Epithelial cell of esophagus (primary cell): ENCODE measurements at regions not wholly inside any gene's neighbourhood (a gene's known extent, or its start where the extent isn't known, plus 50 kb on each side); places are given as distances from the start of the nearest gene placed in this dataset.
A peak's percentile ranks its signal among the peaks of the same experiment; 100 is the strongest.

ENCODE experiments used
- DNase-seq: peaks from one replicate; pipeline ENCODE4 v3.0.0; 2010; ENCODE audit warnings: low read depth
- H3K4me3 ChIP-seq: 2 replicates; pipeline ENCODE4 v1.5.1; 2011; ENCODE audit warnings: mild to moderate bottlenecking, low read length, control low read depth
- TF ChIP-seq, protein P1 (sequence below): IDR thresholded peaks from 2 replicates; pipeline ENCODE4 v1.5.1; 2011; ENCODE audit warnings: low read depth, mild to moderate bottlenecking, low read length, control low read depth, inconsistent platforms; ENCODE audit not compliant: insufficient read depth; ENCODE audit errors: missing control alignments

DNA sequence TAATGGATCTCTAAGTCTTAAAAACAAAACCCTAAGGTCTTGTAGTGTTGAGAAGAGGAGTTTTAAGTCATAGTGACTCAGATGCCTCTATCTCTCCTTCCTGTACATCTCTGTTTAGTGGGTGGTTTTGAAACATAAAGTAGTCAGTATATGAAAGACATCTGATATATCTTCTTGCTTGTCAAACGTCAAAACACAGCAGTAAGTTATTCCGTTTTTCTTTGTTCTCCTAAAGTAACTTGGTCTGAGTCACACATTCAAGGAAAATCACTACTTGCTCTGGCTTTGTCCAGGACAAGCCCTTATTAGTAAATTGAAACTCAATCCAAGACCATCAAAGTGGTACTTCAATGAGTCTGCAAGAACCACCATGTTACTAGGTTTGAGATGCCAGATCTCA lies 1172.5 kb downstream of the BCL11B start:
- H3K4me3 ChIP-seq, result no peak overlapping the region
- TF ChIP-seq, protein P1, sequence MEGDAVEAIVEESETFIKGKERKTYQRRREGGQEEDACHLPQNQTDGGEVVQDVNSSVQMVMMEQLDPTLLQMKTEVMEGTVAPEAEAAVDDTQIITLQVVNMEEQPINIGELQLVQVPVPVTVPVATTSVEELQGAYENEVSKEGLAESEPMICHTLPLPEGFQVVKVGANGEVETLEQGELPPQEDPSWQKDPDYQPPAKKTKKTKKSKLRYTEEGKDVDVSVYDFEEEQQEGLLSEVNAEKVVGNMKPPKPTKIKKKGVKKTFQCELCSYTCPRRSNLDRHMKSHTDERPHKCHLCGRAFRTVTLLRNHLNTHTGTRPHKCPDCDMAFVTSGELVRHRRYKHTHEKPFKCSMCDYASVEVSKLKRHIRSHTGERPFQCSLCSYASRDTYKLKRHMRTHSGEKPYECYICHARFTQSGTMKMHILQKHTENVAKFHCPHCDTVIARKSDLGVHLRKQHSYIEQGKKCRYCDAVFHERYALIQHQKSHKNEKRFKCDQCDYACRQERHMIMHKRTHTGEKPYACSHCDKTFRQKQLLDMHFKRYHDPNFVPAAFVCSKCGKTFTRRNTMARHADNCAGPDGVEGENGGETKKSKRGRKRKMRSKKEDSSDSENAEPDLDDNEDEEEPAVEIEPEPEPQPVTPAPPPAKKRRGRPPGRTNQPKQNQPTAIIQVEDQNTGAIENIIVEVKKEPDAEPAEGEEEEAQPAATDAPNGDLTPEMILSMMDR, result no peak

DNA sequence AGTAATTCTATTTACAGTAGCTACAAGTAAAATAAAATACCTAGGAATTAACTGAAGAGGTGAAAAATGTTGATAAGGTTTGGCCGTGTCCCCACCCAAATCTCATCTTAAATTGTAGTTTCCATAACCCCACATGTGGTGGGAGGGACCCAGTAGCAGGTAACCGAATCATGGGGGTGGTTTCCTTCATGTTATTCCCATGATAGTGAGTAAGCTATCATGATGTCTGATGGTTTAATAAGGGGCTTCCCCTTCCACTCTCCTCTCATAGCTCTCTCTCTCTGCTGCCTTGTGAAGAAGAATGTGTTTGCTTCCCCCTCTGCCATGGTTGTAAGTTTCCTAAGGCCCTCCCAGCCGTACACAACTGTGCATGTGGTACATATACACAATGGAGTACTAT lies 1170.7 kb downstream of the BCL11B start:
- no peak overlapping the region for H3K4me3 ChIP-seq
- TF ChIP-seq, protein P1, result no peak
- DNase-seq, result no peak

More for the DNA sequence above, 1172.5 kb downstream of the BCL11B start:
- peak; percentile 31 for DNase-seq

DNA sequence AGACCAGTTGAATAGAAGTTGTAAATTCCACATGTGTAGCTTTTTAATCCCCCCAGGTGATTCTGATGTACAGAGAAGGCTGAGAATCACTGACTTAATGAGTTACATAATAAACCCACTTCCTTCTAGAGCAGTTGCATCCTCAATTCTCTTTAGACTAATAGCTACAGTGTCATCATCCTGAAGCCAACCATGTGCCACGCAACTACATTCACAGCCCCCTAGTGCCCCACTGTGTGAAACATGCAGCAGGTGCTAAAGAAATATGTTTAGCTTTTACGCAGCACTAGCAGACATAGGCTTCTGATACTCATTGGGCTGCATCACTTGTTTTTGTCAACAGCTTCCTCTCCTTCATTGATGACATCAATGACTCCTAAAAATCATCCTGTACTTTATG lies 1168.3 kb downstream of the BCL11B start:
- H3K4me3 ChIP-seq, result no peak overlapping the region
- DNase-seq, result no peak
- TF ChIP-seq, protein P1, result no peak

DNA sequence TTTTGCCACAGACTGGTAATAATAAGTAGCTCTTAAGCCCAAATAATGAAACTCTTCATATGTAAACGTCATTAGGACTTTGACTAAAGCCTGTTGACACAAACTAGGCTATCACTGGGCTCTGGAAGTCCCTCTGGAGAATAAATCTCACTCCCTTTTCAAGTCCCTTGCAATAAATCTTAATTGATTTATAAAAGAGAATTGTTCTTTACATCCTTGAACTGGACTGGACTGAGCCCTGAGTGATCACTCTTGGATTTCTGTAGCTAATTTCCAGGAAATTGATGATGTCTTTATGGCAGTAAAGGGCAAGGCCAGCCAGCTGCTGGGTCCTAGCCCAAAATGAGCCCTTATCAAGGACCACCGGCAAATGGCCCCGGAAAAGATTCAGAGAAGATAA lies 1162.7 kb downstream of the BCL11B start:
- TF ChIP-seq, protein P1, result no peak
- no peak for DNase-seq

DNA sequence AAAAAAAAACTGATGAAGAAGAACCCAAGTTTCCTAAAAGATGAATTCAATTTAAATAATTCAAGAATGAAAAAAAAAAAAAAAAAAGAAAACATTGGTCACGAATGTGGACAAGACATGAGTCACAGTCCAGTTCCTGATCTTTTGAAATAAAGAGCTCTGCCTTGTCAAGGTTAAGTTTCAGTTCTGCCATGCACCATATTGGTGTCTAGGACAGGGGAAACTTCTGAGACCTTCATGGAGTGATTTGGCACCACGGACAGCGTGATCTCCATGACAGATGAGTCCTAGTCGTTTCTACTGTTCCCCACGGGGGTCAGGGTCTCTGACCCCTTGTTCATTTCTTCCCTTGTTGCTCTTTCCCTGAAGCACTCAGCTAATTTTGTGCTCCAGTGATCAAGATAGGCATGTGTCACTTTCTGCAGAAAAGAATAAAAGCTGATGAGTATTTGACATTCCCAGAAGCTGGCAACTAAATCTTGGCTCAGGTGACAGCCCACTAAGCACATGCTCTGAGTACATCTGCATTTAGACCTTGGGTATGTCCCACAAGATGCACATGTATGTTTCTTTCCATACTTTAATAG lies 1159.7 kb downstream of the BCL11B start:
- no peak overlapping the region for H3K4me3 ChIP-seq
- TF ChIP-seq, protein P1, result no peak
- DNase-seq, result peak; percentile 9

More for the DNA sequence above, 1162.7 kb downstream of the BCL11B start:
- H3K4me3 ChIP-seq, result no peak overlapping the region

DNA sequence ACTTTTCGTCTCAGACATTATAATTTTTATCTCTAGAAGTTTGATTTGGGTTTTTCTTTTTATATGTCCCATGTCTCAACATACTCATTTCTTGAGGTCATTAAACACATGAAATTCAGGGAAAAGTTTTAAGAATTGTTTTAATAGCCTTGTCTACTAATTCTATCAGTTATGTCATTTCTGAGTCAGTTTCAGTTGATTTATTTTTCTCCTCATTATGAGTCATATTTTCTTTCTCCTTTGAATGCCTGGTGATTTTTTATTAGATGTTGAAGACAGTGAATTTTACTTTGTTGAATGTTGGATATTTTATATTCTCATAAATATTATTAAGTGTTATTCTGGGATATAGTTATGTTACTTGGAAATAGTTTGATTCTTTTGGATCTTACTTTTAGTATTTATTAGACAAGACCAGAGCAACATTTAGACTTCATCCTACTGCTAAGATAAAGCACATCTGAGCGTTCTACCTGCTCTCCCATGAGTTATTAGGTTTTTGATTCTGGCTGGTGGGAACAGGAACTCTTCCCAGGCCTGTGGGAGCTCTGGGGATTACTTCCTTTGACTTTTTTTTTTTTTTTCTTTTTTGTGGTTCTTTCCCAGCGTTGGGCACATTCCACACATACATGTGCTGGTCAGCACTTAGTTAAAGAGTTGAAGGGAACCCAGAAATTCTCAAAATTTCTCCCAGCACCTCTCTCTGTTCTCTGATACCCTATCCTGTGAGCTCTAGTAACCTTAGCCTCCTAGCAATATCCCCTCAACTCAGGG lies 1157.7 kb downstream of the BCL11B start:
- no peak overlapping the region for H3K4me3 ChIP-seq

More for the DNA sequence above, 1157.7 kb downstream of the BCL11B start:
- TF ChIP-seq, protein P1, result no peak
- peak; percentile 25 for DNase-seq
